GM20431 (cell line): ENCODE measurements at regions not wholly inside any gene's neighbourhood (a gene's known extent, or its start where the extent isn't known, plus 50 kb on each side); places are given as distances from the start of the nearest gene placed in this dataset.

Experiments
- in situ Hi-C: fragments of 300-500 bp; cut with MseI, MboI; formaldehyde crosslinking; loops from one replicate; pipeline ENCODE4 v1.15.0; 2020; ENCODE audit warnings: low sequenced_read_pairs; ENCODE audit not compliant: unreplicated experiment

GRCh38 chr2:83742117-83742782 is 716.8 kb downstream of the SUCLG1 start:
- in situ Hi-C loops = no loop called here

- in situ Hi-C loops = no loop called here
These were observed 728.9 kb downstream of the SUCLG1 start for GRCh38 chr2:83730223-83730622.

- in situ Hi-C loops = no loop called here
These were observed 733.3 kb downstream of the SUCLG1 start for GRCh38 chr2:83725735-83726134.

GRCh38 chr2:83705146-83705545 is 753.9 kb downstream of the SUCLG1 start:
- in situ Hi-C loops = no loop called here

GRCh38 chr2:83703598-83703997 is 755.5 kb downstream of the SUCLG1 start:
- in situ Hi-C loops = no loop called here

- in situ Hi-C loops = no loop called here
These were observed 762.2 kb downstream of the SUCLG1 start for GRCh38 chr2:83696838-83697237.

- in situ Hi-C loops = no loop called here
These were observed 763.5 kb downstream of the SUCLG1 start for GRCh38 chr2:83695530-83695929.

GRCh38 chr2:83695037-83695436 is 764.0 kb downstream of the SUCLG1 start:
- in situ Hi-C loops = no loop called here

GRCh38 chr2:83689402-83689801 is 769.7 kb downstream of the SUCLG1 start:
- in situ Hi-C loops = no loop called here

- in situ Hi-C loops = no loop called here
These were observed 772.2 kb downstream of the SUCLG1 start for GRCh38 chr2:83686863-83687262.

GRCh38 chr2:83674050-83674449 is 785.0 kb downstream of the SUCLG1 start:
- in situ Hi-C loops = no loop called here

- in situ Hi-C loops = no loop called here
These were observed 793.2 kb downstream of the SUCLG1 start for GRCh38 chr2:83665894-83666293.

GRCh38 chr2:83665154-83665553 is 793.9 kb downstream of the SUCLG1 start:
- in situ Hi-C loops = no loop called here

- in situ Hi-C loops = no loop called here
These were observed 797.4 kb downstream of the SUCLG1 start for GRCh38 chr2:83661711-83662110.

GRCh38 chr2:83654091-83654611 is 804.9 kb downstream of the SUCLG1 start:
- in situ Hi-C loops = no loop called here

- in situ Hi-C loops = no loop called here
These were observed 808.2 kb downstream of the SUCLG1 start for GRCh38 chr2:83650898-83651297.

- in situ Hi-C loops = no loop called here
These were observed 808.9 kb downstream of the SUCLG1 start for GRCh38 chr2:83650161-83650560.

GRCh38 chr2:83640506-83640905 is 818.6 kb downstream of the SUCLG1 start:
- in situ Hi-C loops = no loop called here

GRCh38 chr2:83633423-83633822 is 825.7 kb downstream of the SUCLG1 start:
- in situ Hi-C loops = no loop called here

- in situ Hi-C loops = no loop called here
These were observed 828.7 kb downstream of the SUCLG1 start for GRCh38 chr2:83630351-83630750.

- in situ Hi-C loops = no loop called here
These were observed 843.6 kb downstream of the SUCLG1 start for GRCh38 chr2:83615511-83615910.

- in situ Hi-C loops = no loop called here
These were observed 845.9 kb downstream of the SUCLG1 start for GRCh38 chr2:83613178-83613577.
